WTC11 (cell line): ENCODE measurements at regions not wholly inside any gene's neighbourhood (a gene's known extent, or its start where the extent isn't known, plus 50 kb on each side); places are given as distances from the start of the nearest gene placed in this dataset.

ENCODE experiments used
- ATAC-seq: fragments of 200-7000 bp; cut with Tn5 transposase; 2 replicates; pipeline ENCODE4 v1.10.0; 2021; ENCODE audit warnings: mild to moderate bottlenecking, moderate library complexity
- CTCF ChIA-PET: fragments of 300-600 bp; sonication (Branson Sonifier 250); formaldehyde crosslinking; loops from one replicate; lab custom pipeline; 2021; ENCODE audit warnings: antibody characterized with exemption; lab: Charles Lee
- POLR2A ChIA-PET: fragments of 350-600 bp; sonication (Branson Sonifier 250); formaldehyde crosslinking; loops from one replicate; lab custom pipeline; 2021; ENCODE audit warnings: antibody characterized with exemption; lab: Charles Lee
- DNase-seq: peaks from one replicate; pipeline ENCODE4 v3.0.0; 2021; ENCODE audit warnings: low spot score
- H3K27ac Mint-ChIP-seq: 2 replicates; pipeline ENCODE4 v1.8.0; 2021; ENCODE audit warnings: mixed read lengths
- H3K27me3 Mint-ChIP-seq: 2 replicates; pipeline ENCODE4 v1.8.0; 2021; ENCODE audit warnings: low read depth, mild to moderate bottlenecking, moderate library complexity, mixed read lengths
- H3K36me3 Mint-ChIP-seq: 2 replicates; pipeline ENCODE4 v1.8.0; 2021; ENCODE audit warnings: mixed read lengths
- H3K4me1 Mint-ChIP-seq: 2 replicates; pipeline ENCODE4 v1.8.0; 2022; ENCODE audit warnings: mixed read lengths
- H3K4me3 Mint-ChIP-seq: 2 replicates; pipeline ENCODE4 v1.8.0; 2021; ENCODE audit warnings: mild to moderate bottlenecking, moderate library complexity, mixed read lengths
- H3K9me3 Mint-ChIP-seq: 2 replicates; pipeline ENCODE4 v1.8.0; 2021; ENCODE audit warnings: mixed read lengths
- CBFB ChIP-seq: sonication (generic); formaldehyde crosslinking; IDR thresholded peaks from 2 replicates; pipeline ENCODE4 v1.8.1; 2022; ENCODE audit warnings: mild to moderate bottlenecking, low read depth, missing genetic modification reagents
- CTCF ChIP-seq: fragments of 200-600 bp; IDR thresholded peaks from 2 replicates; pipeline ENCODE4 v1.8.0; 2022; ENCODE audit warnings: antibody characterized with exemption
- E2F5 ChIP-seq: sonication (generic); formaldehyde crosslinking; IDR thresholded peaks from 2 replicates; pipeline ENCODE4 v1.8.1; 2022; ENCODE audit warnings: mild to moderate bottlenecking, moderate library complexity, missing genetic modification reagents
- EMX1 ChIP-seq: fragments of 250-450 bp; sonication (Bioruptor Pico); IDR thresholded peaks from 2 replicates; pipeline ENCODE4 v1.8.0; 2021; ENCODE audit warnings: mild to moderate bottlenecking
- FOXJ3 ChIP-seq: sonication (generic); formaldehyde crosslinking; IDR thresholded peaks from 2 replicates; pipeline ENCODE4 v1.9.0; 2021; ENCODE audit warnings: missing genetic modification reagents, mild to moderate bottlenecking, borderline replicate concordance
- FOXK1 ChIP-seq: sonication (generic); formaldehyde crosslinking; IDR thresholded peaks from 2 replicates; pipeline ENCODE4 v1.8.0; 2022; ENCODE audit warnings: mild to moderate bottlenecking, moderate library complexity, missing genetic modification reagents
- GTF2I ChIP-seq: fragments of 250-450 bp; sonication (Bioruptor Pico); conservative IDR thresholded peaks from 2 replicates; pipeline ENCODE4 v1.4.0; 2021; ENCODE audit warnings: mild to moderate bottlenecking
- HMGXB4 ChIP-seq: sonication (generic); formaldehyde crosslinking; IDR thresholded peaks from 2 replicates; pipeline ENCODE4 v1.8.1; 2023; ENCODE audit warnings: mild to moderate bottlenecking, moderate library complexity, missing genetic modification reagents
- IRF2 ChIP-seq: sonication (generic); formaldehyde crosslinking; IDR thresholded peaks from 2 replicates; pipeline ENCODE4 v1.8.0; 2022; ENCODE audit warnings: low read depth, missing genetic modification reagents, borderline replicate concordance
- OVOL2 ChIP-seq: fragments of 250-450 bp; sonication (Bioruptor Pico); IDR thresholded peaks from 2 replicates; pipeline ENCODE4 v1.9.0; 2021; ENCODE audit warnings: mild to moderate bottlenecking, borderline replicate concordance
- PREB ChIP-seq: sonication (generic); formaldehyde crosslinking; IDR thresholded peaks from 2 replicates; pipeline ENCODE4 v1.8.1; 2022; ENCODE audit warnings: mild to moderate bottlenecking, missing genetic modification reagents, moderate library complexity, borderline replicate concordance
- RORB ChIP-seq: fragments of 250-450 bp; sonication (Bioruptor Pico); IDR thresholded peaks from 2 replicates; pipeline ENCODE4 v1.9.0; 2021; ENCODE audit warnings: mild to moderate bottlenecking
- SMAD4 ChIP-seq: sonication (generic); formaldehyde crosslinking; IDR thresholded peaks from 2 replicates; pipeline ENCODE4 v1.8.0; 2022; ENCODE audit warnings: mild to moderate bottlenecking, missing genetic modification reagents
- STAT6 ChIP-seq: sonication (generic); formaldehyde crosslinking; conservative IDR thresholded peaks from 2 replicates; pipeline ENCODE4 v1.8.1; 2023; ENCODE audit warnings: mild to moderate bottlenecking, low read depth, missing genetic modification reagents, moderate library complexity
- USF2 ChIP-seq: sonication (generic); formaldehyde crosslinking; IDR thresholded peaks from 2 replicates; pipeline ENCODE4 v1.8.1; 2023; ENCODE audit warnings: mild to moderate bottlenecking, missing genetic modification reagents, moderate library complexity
- ZNF281 ChIP-seq: sonication (generic); formaldehyde crosslinking; IDR thresholded peaks from 2 replicates; pipeline ENCODE4 v1.8.0; 2023; ENCODE audit warnings: mild to moderate bottlenecking, missing genetic modification reagents

GRCh38 chr3:6189384-6189783 lies 671.5 kb upstream of the GRM7 start:
- DNase-seq (no peak), ATAC-seq (no peak)
- Mint-ChIP-seq H3K4me3 (no peak overlapping the region), H3K9me3 (peaks cover 86% of the 10 kb centered on the region), H3K27me3 (peaks cover 3% of the 10 kb centered on the region; the same call in 1 of the 2 replicates), H3K4me1 (no peaks in the 10 kb centered on the region), H3K27ac (no peak overlapping the region), H3K36me3 (peaks cover 36% of the 10 kb centered on the region)
- POLR2A ChIA-PET, result no interaction called here
- CTCF ChIA-PET, result no interaction called here
- TF ChIP-seq OVOL2 (CRISPR knock-in tag) (no peak), CBFB (no peak), E2F5 (no peak), USF2 (no peak), STAT6 (CRISPR knock-in tag) (no peak), CTCF (no peak), EMX1 (CRISPR knock-in tag) (no peak), GTF2I (CRISPR knock-in tag) (no peak), RORB (CRISPR knock-in tag) (no peak), IRF2 (no peak), FOXJ3 (CRISPR knock-in tag) (no peak), SMAD4 (no peak), PREB (CRISPR knock-in tag) (no peak), HMGXB4 (no peak), ZNF281 (CRISPR knock-in tag) (no peak), FOXK1 (CRISPR knock-in tag) (no peak)
